GM12865 (cell line): ENCODE measurements at regions not wholly inside any gene's neighbourhood (a gene's known extent, or its start where the extent isn't known, plus 50 kb on each side); places are given as distances from the start of the nearest gene placed in this dataset.

Source experiments
- DNase-seq: peaks from one replicate; pipeline ENCODE4 v3.0.0; 2010; ENCODE audit warnings: low read depth
- H3K4me3 ChIP-seq: 2 replicates; pipeline ENCODE4 v1.5.1; 2011; ENCODE audit warnings: mild to moderate bottlenecking, low read depth, low read length, control low read depth
- CTCF ChIP-seq: IDR thresholded peaks from 2 replicates; pipeline ENCODE4 v1.5.1; 2011; ENCODE audit warnings: low read length, control low read depth, low read depth, inconsistent platforms; ENCODE audit not compliant: insufficient read depth; ENCODE audit errors: missing control alignments

DNA sequence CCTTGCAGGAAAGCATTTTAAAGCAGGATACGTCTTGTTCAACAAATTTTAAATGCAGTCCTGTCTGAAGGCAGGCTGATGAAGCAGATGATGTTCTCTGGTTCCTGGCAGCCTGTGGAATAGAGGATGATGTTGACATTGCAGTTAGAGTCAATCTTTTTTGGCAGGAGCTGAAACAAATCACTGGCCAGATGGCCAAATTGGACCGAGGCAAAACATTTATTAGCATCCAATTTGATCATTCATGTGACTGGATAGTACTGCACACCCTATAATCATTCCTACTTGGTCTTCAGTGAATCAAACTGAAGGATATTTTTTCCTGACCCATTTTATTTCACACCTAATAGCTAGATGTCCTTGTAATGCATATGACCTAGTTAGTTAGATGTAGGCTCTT is 172.2 kb upstream of the SLC10A2 start:
- DNase-seq = no peak
- no peak for TF ChIP-seq CTCF
- H3K4me3 ChIP-seq = no peak overlapping the region

DNA sequence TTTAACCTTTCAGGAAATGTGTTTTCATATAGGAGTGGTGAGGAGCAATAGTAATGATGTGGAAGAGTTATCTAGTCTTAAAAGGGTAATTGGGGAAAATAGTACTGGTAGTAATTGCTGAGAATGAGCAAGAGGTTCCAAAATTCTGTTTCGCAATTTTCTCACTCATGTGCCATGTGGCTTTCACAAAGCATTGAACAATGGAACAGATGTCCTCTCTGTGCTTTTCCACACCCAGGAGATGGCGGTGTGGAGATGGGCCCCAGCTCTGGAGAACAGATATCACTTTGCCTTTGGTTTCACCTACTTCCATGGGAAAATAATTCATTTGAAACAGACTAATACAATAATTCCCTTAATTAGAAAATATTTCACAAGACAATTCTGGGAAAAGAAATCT is 170.0 kb upstream of the SLC10A2 start:
- TF ChIP-seq CTCF = peak; percentile 2
- no peak for DNase-seq
- no peak overlapping the region for H3K4me3 ChIP-seq

GRCh38 chr13:103229674-103230073 is 163.5 kb upstream of the SLC10A2 start:
- no peak for TF ChIP-seq CTCF
- H3K4me3 ChIP-seq = no peak overlapping the region
- no peak for DNase-seq

GRCh38 chr13:103224804-103225203 is 158.6 kb upstream of the SLC10A2 start:
- H3K4me3 ChIP-seq = no peak overlapping the region
- DNase-seq = no peak
- no peak for TF ChIP-seq CTCF

GRCh38 chr13:103222683-103223082 is 156.5 kb upstream of the SLC10A2 start:
- TF ChIP-seq CTCF = no peak
- no peak overlapping the region for H3K4me3 ChIP-seq
- no peak for DNase-seq

- no peak for DNase-seq
- no peak for TF ChIP-seq CTCF
- H3K4me3 ChIP-seq = peak overlapping the region; percentile 25
These were observed 152.0 kb upstream of the SLC10A2 start for GRCh38 chr13:103218253-103218652.

GRCh38 chr13:103213152-103213551 is 146.9 kb upstream of the SLC10A2 start:
- no peak overlapping the region for H3K4me3 ChIP-seq
- DNase-seq = no peak
- TF ChIP-seq CTCF = no peak
